AG09309 (cell line): ENCODE measurements at regions not wholly inside any gene's neighbourhood (a gene's known extent, or its start where the extent isn't known, plus 50 kb on each side); places are given as distances from the start of the nearest gene placed in this dataset.
"Not testable (repeated sequence)": the region's sequence is repeated elsewhere in the genome, so short reads cannot be mapped to it uniquely, and the experiment has no call there.

Experiments
- DNase-seq: peaks from one replicate; pipeline ENCODE4 v3.0.0-alpha.2; 2010; ENCODE audit warnings: low read depth
- H3K4me3 ChIP-seq: 2 replicates; pipeline ENCODE4 v1.5.1; 2011; ENCODE audit warnings: mild to moderate bottlenecking, low read depth, low read length, moderate library complexity; ENCODE audit not compliant: control insufficient read depth
- TF ChIP-seq, protein P1 (sequence below): IDR thresholded peaks from 2 replicates; pipeline ENCODE4 v1.5.1; 2011; ENCODE audit warnings: mild to moderate bottlenecking, low read depth, low read length, inconsistent platforms; ENCODE audit not compliant: insufficient read depth, control insufficient read depth; ENCODE audit errors: missing control alignments

DNA sequence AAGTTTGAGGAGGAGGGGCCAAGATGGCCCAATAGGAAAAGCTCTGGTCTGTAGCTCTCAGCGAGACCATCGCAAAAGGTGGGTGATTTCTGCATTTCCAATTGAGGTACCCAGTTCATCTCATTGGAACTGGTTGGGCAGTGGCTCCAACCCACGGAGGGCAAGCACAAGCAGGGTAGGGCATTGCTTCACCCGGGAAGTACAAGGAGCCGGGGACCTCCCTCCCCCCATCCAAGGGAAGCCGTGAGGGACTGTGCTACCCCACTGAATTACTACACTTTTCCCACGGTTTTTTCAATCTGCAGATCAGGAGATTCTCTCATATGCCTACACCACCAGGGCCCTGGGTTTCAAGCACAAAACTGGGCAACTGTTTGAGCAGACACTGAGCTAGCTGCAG, 58.0 kb upstream of the EFCAB3 start:
- DNase-seq, result no peak
- TF ChIP-seq, protein P1, sequence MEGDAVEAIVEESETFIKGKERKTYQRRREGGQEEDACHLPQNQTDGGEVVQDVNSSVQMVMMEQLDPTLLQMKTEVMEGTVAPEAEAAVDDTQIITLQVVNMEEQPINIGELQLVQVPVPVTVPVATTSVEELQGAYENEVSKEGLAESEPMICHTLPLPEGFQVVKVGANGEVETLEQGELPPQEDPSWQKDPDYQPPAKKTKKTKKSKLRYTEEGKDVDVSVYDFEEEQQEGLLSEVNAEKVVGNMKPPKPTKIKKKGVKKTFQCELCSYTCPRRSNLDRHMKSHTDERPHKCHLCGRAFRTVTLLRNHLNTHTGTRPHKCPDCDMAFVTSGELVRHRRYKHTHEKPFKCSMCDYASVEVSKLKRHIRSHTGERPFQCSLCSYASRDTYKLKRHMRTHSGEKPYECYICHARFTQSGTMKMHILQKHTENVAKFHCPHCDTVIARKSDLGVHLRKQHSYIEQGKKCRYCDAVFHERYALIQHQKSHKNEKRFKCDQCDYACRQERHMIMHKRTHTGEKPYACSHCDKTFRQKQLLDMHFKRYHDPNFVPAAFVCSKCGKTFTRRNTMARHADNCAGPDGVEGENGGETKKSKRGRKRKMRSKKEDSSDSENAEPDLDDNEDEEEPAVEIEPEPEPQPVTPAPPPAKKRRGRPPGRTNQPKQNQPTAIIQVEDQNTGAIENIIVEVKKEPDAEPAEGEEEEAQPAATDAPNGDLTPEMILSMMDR, result no peak
- no peak overlapping the region for H3K4me3 ChIP-seq

DNA sequence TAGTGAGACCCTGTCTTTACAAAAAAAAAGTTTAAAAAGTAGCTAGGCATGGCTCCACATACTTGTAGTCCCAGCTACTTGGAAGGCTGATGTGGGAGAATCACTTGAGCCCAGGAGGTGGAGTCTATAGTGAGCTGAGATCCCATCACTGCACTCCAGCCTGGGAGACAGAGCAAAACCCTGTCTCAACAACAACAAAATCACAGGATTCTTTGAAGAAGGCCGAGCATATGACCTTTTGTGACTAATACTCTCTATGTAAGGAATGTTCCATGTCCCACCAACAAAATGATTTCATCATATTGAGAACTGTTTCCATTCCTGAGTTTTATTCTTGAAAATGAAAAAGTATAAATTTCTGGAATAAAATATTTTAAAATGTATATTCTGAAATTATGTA, 58.9 kb upstream of the EFCAB3 start:
- TF ChIP-seq, protein P1, result no peak
- DNase-seq, result no peak
- no peak overlapping the region for H3K4me3 ChIP-seq

DNA sequence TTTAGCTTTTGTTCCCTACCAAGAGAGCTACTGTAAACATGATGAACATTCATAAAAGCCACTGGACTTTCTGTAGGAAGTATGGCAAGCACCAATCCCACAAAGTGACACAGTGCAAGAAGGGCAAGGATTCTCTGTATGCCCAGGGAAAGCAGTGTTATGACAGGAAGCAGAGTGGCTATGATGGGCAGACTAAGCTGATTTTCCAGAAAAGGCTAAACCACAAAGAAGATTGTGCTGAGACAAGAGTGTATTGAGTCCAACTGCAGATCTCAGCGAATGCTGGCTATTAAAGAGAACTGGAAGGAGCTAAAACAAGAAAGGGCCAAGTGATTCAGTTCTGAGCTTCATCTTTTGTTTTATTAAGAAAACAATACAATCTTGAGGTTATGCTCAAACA, 60.5 kb upstream of the EFCAB3 start:
- no peak for DNase-seq
- TF ChIP-seq, protein P1, result no peak
- H3K4me3 ChIP-seq, result no peak overlapping the region

DNA sequence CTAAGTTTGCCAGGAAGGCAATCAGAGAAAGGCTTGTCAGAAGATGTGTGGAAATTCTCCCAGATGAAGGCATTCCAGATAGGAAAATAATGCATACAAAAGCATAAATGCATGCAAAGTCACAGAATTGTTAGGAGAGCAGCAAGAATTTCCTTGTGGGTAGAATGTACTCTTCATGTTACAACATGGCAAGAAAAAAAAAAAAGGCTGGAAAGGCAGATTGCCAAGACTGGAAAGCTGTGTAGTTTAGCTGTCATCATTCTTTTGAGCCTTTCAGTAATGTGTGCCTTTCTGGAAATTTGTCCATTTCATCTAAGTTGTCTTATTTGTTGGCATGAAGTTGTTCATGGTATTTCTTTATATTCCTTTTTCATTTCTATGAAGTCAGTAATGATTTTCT, 71.0 kb upstream of the EFCAB3 start:
- TF ChIP-seq, protein P1, result no peak
- no peak overlapping the region for H3K4me3 ChIP-seq
- no peak for DNase-seq

DNA sequence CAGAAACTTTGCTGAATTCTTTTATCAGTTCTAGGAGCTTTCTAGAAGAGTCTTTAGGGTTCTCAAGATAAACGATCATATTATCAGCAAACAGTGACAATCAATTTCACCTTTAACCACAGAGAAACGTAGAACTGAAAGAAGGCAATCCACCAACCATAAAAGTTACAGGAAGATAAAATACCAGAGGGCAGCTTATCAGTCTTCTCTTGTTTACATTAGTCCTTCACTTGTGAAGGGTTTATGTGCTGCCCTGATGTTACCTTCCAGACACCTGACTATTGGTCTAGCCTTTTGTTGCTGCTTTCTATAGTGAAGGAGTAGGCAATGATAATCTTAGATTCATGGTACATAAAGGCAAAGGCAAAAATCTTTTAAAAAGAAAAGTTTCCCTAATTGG, 73.2 kb upstream of the EFCAB3 start:
- no peak overlapping the region for H3K4me3 ChIP-seq
- no peak for DNase-seq
- TF ChIP-seq, protein P1, result no peak

DNA sequence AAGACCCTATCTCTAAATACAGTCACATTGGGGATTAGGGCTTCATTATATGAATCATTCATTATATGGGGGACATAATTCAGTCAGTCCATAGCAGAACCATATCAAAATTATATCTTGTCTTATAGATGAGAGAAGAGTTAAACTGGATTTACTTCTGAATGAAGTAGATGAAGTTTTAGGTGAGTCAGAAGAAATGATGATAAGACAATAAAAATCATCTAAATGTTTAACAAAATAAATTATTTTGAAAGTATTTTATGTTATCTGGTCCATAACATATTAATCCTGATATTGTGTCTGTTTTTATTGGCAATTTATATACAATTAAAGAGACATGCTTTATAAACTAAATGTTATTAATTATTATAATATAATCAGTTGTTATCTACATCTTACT, 76.9 kb upstream of the EFCAB3 start:
- DNase-seq, result no peak
- TF ChIP-seq, protein P1, result no peak
- H3K4me3 ChIP-seq, result no peak overlapping the region

DNA sequence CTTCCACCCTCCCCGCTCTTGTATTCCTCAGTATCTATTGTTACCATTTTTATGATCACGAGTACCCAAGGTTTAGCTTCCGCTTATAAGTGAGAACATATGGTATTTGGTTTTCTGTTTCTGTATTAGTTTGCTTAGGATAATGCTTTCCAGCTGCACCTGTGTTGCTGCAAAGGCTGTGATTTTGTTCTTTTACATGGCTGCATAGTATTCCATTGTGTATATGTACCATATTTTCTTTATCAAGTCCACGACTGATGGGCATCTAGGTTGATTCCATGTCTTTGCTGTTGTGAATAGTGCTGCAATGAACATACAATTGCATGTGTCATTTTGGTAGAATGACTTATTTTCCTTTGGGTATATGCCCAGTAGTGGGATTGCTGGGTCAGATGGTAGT, 79.7 kb upstream of the EFCAB3 start:
- DNase-seq, result no peak
- TF ChIP-seq, protein P1, result no peak
- no peak overlapping the region for H3K4me3 ChIP-seq

DNA sequence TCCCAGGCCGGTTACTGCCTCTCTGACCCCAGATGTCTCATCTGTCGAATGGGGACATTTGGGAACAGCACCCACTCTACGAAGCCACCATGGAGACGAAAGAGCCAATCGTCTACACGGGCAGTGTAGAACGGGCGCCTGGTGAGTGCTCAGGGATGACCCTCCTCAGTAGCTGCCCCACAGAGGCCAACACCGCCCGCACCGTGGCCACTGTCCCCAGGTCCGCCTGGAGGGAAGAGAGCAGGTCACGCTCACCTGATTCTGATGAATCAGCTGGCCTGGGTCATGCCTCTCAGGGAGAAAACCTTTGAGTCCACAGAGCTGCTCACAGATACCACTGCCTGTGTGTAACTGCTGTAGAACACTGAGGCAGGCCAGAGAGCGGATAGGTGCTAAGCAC, 105.1 kb upstream of the EFCAB3 start:
- not testable (repeated sequence) for H3K4me3 ChIP-seq, DNase-seq

- H3K4me3 ChIP-seq, DNase-seq: not testable (repeated sequence)
Observed at GRCh38 chr17:62268361-62268760, 112.0 kb upstream of the EFCAB3 start.

DNA sequence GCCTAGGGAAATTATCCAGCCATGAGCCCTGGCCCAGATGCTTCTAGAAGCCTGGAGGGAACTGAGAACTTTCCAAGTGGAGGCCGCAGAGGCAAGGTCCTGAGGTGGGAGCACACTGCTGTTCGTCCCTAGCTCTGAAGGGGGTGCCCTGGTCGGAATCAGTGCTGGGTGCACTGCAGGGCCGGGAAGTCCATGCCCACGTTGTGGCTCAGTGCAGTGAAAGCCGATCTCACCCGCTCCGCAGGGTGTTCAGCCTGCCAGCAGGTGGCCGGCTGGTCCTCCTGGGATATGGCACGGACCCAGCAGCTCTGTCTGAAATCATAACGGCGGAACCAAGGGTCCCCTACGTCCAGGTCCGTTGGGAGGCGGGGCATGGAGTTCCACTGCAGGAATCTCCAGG, 115.4 kb upstream of the EFCAB3 start:
- H3K4me3 ChIP-seq, DNase-seq: not testable (repeated sequence)

GRCh38 chr17:62255791-62256190, 124.6 kb upstream of the EFCAB3 start:
- DNase-seq, H3K4me3 ChIP-seq: not testable (repeated sequence)
